ENCODE measurements at regions not wholly inside any gene's neighbourhood (a gene's known extent, or its start where the extent isn't known, plus 50 kb on each side); places are given as distances from the start of the nearest gene placed in this dataset.

DNA sequence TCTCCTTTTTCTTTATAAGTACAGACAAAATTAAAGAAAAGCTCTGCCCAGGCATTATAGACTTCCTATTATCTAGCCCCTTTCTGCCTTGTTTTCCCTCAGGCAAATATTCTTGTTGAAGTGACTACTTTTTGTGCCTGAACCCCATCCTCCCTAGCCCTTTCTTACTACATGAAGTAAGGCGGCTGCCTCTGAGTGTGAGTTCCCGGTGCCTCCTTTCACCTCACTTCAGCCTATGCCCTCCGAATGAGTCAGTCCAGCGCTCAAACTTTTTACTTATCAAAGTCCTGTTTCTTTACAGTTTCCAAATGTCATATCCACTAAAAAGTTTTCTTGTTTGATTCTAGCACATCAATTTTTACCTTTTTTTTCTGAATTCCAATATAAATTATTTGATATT lies 778.3 kb upstream of the NRXN1 start:
- no peak overlapping the region for H3K27ac ChIP-seq (ENCODE audit: low read depth, low read length)
- no peak overlapping the region for H3K4me3 ChIP-seq (ENCODE audit: insufficient read depth, low read length, poor library complexity, severe bottlenecking)
- no peak overlapping the region for H3K9ac ChIP-seq (ENCODE audit: low read length)
- H3K79me2 ChIP-seq (ENCODE audit: insufficient read depth, low read length) = no peaks in the 10 kb centered on the region
- H3K4me2 ChIP-seq (ENCODE audit: low read depth, low read length, poor library complexity, severe bottlenecking) = no peak overlapping the region
- H3K27me3 ChIP-seq (ENCODE audit: low read length) = no peaks in the 10 kb centered on the region
- no peaks in the 10 kb centered on the region for H3K36me3 ChIP-seq (ENCODE audit: low read length)
- H3K9me3 ChIP-seq (ENCODE audit: insufficient read depth, low read length) = no peaks in the 10 kb centered on the region
- H4K20me1 ChIP-seq (ENCODE audit: low read depth, low read length) = no peaks in the 10 kb centered on the region
- no peaks in the 10 kb centered on the region for H3K9me2 ChIP-seq (replicated peaks; ENCODE audit: insufficient read depth, low read length)
- no peaks in the 10 kb centered on the region for H3F3A ChIP-seq (ENCODE audit: insufficient read depth)
- no peak for TF ChIP-seq EZH2phosphoT487 (conservative IDR thresholded peaks at IDR 0.05; ENCODE audit: low read length)
- TF ChIP-seq, protein P1, sequence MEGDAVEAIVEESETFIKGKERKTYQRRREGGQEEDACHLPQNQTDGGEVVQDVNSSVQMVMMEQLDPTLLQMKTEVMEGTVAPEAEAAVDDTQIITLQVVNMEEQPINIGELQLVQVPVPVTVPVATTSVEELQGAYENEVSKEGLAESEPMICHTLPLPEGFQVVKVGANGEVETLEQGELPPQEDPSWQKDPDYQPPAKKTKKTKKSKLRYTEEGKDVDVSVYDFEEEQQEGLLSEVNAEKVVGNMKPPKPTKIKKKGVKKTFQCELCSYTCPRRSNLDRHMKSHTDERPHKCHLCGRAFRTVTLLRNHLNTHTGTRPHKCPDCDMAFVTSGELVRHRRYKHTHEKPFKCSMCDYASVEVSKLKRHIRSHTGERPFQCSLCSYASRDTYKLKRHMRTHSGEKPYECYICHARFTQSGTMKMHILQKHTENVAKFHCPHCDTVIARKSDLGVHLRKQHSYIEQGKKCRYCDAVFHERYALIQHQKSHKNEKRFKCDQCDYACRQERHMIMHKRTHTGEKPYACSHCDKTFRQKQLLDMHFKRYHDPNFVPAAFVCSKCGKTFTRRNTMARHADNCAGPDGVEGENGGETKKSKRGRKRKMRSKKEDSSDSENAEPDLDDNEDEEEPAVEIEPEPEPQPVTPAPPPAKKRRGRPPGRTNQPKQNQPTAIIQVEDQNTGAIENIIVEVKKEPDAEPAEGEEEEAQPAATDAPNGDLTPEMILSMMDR (IDR thresholded peaks at IDR 0.05; ENCODE audit: insufficient read depth, low read length, poor library complexity, severe bottlenecking) = no peak
- H2AFZ ChIP-seq (ENCODE audit: low read depth, low read length, severe bottlenecking) = no peak overlapping the region

DNA sequence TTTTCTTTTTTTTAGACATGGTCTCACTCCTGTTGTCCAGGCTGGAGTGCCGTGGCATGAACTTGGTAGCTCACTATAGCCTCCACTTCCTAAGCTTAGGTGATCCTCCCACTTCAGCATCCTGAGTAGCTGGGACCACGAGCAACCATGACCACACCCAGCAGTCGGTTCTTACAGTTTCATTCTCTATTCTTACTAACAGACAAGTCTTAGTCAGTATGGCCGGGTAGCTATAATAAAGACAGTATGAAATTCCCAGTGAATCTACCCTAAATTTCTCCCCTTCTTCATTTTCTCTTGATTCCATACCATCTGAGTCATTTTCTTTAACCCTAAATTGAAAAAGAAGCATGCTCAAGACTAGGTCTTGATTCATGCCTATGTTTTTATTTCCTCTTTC lies 775.3 kb upstream of the NRXN1 start:
- Histone ChIP-seq H3K9me3 (ENCODE audit: insufficient read depth, low read length) (no peaks in the 10 kb centered on the region), H3K27me3 (ENCODE audit: low read length) (no peaks in the 10 kb centered on the region), H3F3A (ENCODE audit: insufficient read depth) (no peaks in the 10 kb centered on the region), H3K4me3 (ENCODE audit: insufficient read depth, low read length, poor library complexity, severe bottlenecking) (no peak overlapping the region), H3K4me2 (ENCODE audit: low read depth, low read length, poor library complexity, severe bottlenecking) (no peak overlapping the region), H3K9ac (ENCODE audit: low read length) (no peak overlapping the region), H3K79me2 (ENCODE audit: insufficient read depth, low read length) (no peaks in the 10 kb centered on the region), H3K27ac (ENCODE audit: low read depth, low read length) (no peak overlapping the region), H3K9me2 (replicated peaks; ENCODE audit: insufficient read depth, low read length) (no peaks in the 10 kb centered on the region), H2AFZ (ENCODE audit: low read depth, low read length, severe bottlenecking) (no peak overlapping the region), H4K20me1 (ENCODE audit: low read depth, low read length) (no peaks in the 10 kb centered on the region), H3K36me3 (ENCODE audit: low read length) (0 out of 2 replicates have a peak, but pooled peaks cover 2% of the 10 kb centered on the region)
- TF ChIP-seq, protein P1 (IDR thresholded peaks at IDR 0.05; ENCODE audit: insufficient read depth, low read length, poor library complexity, severe bottlenecking) = no peak
- TF ChIP-seq EZH2phosphoT487 (conservative IDR thresholded peaks at IDR 0.05; ENCODE audit: low read length) = no peak

DNA sequence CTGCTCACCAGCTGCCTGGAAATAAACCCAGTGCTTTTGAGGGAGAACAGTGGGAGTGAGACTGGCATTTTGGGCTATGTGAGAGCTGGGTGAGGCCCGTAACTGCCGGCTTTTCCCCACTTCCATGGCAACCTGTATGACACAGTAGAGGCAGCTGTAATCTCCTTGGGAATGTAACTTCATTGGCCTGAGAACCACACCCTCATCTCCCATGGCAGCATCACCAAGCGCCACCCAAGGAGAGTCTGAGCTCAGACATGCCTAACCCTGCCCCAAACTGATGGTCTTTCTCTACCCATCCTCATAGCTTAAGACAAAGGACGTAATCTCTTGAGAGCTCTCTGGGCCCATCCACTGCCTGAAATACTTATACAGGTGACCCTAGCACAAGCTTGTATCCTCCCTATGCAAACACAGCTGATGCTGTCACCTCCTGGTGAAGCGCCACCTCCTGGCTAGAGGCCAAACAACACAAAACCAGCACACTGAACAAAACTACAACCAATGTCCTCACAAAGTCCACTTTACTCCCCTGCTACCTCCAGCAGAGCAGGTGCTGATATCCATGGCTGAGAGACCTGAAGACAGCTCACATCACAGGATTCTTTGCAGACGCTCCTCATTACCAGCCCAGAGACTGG lies 763.4 kb upstream of the NRXN1 start:
- H2AFZ ChIP-seq (ENCODE audit: low read depth, low read length, severe bottlenecking) = peak overlapping the region; percentile 35
- H3K27ac ChIP-seq (ENCODE audit: low read depth, low read length) = no peak overlapping the region
- no peaks in the 10 kb centered on the region for H3K27me3 ChIP-seq (ENCODE audit: low read length)
- H4K20me1 ChIP-seq (ENCODE audit: low read depth, low read length) = no peaks in the 10 kb centered on the region
- no peaks in the 10 kb centered on the region for H3K9me2 ChIP-seq (replicated peaks; ENCODE audit: insufficient read depth, low read length)
- TF ChIP-seq, protein P1 (IDR thresholded peaks at IDR 0.05; ENCODE audit: insufficient read depth, low read length, poor library complexity, severe bottlenecking) = no peak
- no peak for TF ChIP-seq EZH2phosphoT487 (conservative IDR thresholded peaks at IDR 0.05; ENCODE audit: low read length)
- no peaks in the 10 kb centered on the region for H3K79me2 ChIP-seq (ENCODE audit: insufficient read depth, low read length)
- H3F3A ChIP-seq (ENCODE audit: insufficient read depth) = no peaks in the 10 kb centered on the region
- no peaks in the 10 kb centered on the region for H3K9me3 ChIP-seq (ENCODE audit: insufficient read depth, low read length)
- no peak overlapping the region for H3K4me2 ChIP-seq (ENCODE audit: low read depth, low read length, poor library complexity, severe bottlenecking)
- no peak overlapping the region for H3K4me3 ChIP-seq (ENCODE audit: insufficient read depth, low read length, poor library complexity, severe bottlenecking)
- H3K9ac ChIP-seq (ENCODE audit: low read length) = no peak overlapping the region
- H3K36me3 ChIP-seq (ENCODE audit: low read length) = no peaks in the 10 kb centered on the region

All from SU-DHL-6 (cell line).